ENCODE measurements at regions not wholly inside any gene's neighbourhood (a gene's known extent, or its start where the extent isn't known, plus 50 kb on each side); places are given as distances from the start of the nearest gene placed in this dataset.

- TF ChIP-seq CTCF (IDR thresholded peaks at IDR 0.05) = no peak
Measured at GRCh38 chr4:55729351-55730279, 90.0 kb upstream of the EXOC1L start.

GRCh38 chr4:55730280-55730931, 89.2 kb upstream of the EXOC1L start:
- TF ChIP-seq CTCF (IDR thresholded peaks at IDR 0.05) = no peak

GRCh38 chr4:55731959-55732358, 87.6 kb upstream of the EXOC1L start:
- no peak for TF ChIP-seq CTCF (IDR thresholded peaks at IDR 0.05)

GRCh38 chr4:55732864-55733263, 86.7 kb upstream of the EXOC1L start:
- TF ChIP-seq CTCF (IDR thresholded peaks at IDR 0.05) = no peak

- no peak for TF ChIP-seq CTCF (IDR thresholded peaks at IDR 0.05)
Measured at GRCh38 chr4:55733932-55734331, 85.7 kb upstream of the EXOC1L start.

- TF ChIP-seq CTCF (IDR thresholded peaks at IDR 0.05) = peak; percentile 57
Measured at GRCh38 chr4:55736605-55737183, 82.9 kb upstream of the EXOC1L start.

GRCh38 chr4:55742655-55743202, 76.9 kb upstream of the EXOC1L start:
- no peak for TF ChIP-seq CTCF (IDR thresholded peaks at IDR 0.05)

All from LNCAP (cell line).